H1 (cell line): ENCODE measurements at regions not wholly inside any gene's neighbourhood (a gene's known extent, or its start where the extent isn't known, plus 50 kb on each side); places are given as distances from the start of the nearest gene placed in this dataset.

ENCODE experiments used
- NRF1 ChIP-seq: IDR thresholded peaks from 2 replicates; pipeline ENCODE4 v1.6.1; 2011; ENCODE audit warnings: mild to moderate bottlenecking, low read depth, low read length, improper control_type of control experiment
- SP1 ChIP-seq: IDR thresholded peaks from 2 replicates; pipeline ENCODE4 v1.6.1; 2011; ENCODE audit warnings: low read depth, low read length
- YY1 ChIP-seq: IDR thresholded peaks from 2 replicates; pipeline ENCODE4 v1.6.1; 2011; ENCODE audit warnings: low read depth, mild to moderate bottlenecking, low read length
- TF ChIP-seq, protein P1 (sequence below): fragments of 300-600 bp; sonication (generic); IDR thresholded peaks from 2 replicates; pipeline ENCODE4 v1.7.1; 2012; ENCODE audit warnings: low read length, moderate library complexity, mild to moderate bottlenecking, inconsistent platforms; ENCODE audit not compliant: insufficient replicate concordance
- TF ChIP-seq, protein P2 (sequence below): IDR thresholded peaks from 2 replicates; pipeline ENCODE4 v1.6.1; 2012; ENCODE audit warnings: low read length, inconsistent platforms
- TF ChIP-seq, protein P3 (sequence below): IDR thresholded peaks from 2 replicates; pipeline ENCODE4 v1.6.1; 2011; ENCODE audit warnings: low read length, improper control_type of control experiment
- TF ChIP-seq, protein P4 (sequence below): IDR thresholded peaks from 2 replicates; pipeline ENCODE4 v1.6.1; 2012; ENCODE audit warnings: inconsistent platforms

DNA sequence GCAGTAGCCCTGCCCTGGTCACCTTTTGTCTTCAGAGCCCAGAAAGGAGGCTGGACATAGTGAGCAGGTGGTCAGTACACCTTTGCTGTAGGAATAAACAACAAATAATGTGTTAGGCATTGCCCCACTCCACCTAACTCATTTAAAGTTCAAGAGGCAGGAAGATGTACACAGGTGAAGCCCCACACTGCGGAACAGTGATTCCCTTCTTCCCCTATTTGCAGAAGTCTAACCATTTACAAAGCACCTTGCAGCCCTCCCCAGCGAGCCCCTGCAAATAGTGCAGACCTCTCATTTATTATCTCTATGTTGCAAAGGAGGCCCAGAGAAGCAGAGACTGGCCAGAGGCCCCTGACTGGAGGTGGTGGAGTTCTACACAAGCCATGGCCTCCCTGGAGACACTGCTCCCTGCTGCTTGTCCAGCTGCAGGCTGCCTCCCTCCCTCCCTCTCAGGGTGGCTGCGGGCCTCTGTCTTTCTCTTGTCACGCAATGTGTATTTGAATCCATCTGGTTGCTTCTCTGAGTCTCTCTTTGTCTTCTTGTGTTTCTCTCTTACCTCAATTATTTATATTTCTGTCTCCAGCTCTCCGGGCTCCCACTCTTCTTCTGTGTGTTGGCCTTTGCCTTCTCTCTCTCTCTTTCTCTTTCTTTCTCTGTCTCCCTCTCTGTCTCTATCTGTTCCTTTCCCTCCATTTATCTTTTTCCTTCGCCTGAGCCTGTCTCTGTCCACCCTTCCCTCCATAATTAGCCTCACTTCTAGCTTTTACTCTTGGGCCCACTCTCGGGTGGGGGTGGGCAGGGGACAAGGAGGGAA lies 59.1 kb upstream of the PRDM11 start (continued):
- TF ChIP-seq, protein P1, sequence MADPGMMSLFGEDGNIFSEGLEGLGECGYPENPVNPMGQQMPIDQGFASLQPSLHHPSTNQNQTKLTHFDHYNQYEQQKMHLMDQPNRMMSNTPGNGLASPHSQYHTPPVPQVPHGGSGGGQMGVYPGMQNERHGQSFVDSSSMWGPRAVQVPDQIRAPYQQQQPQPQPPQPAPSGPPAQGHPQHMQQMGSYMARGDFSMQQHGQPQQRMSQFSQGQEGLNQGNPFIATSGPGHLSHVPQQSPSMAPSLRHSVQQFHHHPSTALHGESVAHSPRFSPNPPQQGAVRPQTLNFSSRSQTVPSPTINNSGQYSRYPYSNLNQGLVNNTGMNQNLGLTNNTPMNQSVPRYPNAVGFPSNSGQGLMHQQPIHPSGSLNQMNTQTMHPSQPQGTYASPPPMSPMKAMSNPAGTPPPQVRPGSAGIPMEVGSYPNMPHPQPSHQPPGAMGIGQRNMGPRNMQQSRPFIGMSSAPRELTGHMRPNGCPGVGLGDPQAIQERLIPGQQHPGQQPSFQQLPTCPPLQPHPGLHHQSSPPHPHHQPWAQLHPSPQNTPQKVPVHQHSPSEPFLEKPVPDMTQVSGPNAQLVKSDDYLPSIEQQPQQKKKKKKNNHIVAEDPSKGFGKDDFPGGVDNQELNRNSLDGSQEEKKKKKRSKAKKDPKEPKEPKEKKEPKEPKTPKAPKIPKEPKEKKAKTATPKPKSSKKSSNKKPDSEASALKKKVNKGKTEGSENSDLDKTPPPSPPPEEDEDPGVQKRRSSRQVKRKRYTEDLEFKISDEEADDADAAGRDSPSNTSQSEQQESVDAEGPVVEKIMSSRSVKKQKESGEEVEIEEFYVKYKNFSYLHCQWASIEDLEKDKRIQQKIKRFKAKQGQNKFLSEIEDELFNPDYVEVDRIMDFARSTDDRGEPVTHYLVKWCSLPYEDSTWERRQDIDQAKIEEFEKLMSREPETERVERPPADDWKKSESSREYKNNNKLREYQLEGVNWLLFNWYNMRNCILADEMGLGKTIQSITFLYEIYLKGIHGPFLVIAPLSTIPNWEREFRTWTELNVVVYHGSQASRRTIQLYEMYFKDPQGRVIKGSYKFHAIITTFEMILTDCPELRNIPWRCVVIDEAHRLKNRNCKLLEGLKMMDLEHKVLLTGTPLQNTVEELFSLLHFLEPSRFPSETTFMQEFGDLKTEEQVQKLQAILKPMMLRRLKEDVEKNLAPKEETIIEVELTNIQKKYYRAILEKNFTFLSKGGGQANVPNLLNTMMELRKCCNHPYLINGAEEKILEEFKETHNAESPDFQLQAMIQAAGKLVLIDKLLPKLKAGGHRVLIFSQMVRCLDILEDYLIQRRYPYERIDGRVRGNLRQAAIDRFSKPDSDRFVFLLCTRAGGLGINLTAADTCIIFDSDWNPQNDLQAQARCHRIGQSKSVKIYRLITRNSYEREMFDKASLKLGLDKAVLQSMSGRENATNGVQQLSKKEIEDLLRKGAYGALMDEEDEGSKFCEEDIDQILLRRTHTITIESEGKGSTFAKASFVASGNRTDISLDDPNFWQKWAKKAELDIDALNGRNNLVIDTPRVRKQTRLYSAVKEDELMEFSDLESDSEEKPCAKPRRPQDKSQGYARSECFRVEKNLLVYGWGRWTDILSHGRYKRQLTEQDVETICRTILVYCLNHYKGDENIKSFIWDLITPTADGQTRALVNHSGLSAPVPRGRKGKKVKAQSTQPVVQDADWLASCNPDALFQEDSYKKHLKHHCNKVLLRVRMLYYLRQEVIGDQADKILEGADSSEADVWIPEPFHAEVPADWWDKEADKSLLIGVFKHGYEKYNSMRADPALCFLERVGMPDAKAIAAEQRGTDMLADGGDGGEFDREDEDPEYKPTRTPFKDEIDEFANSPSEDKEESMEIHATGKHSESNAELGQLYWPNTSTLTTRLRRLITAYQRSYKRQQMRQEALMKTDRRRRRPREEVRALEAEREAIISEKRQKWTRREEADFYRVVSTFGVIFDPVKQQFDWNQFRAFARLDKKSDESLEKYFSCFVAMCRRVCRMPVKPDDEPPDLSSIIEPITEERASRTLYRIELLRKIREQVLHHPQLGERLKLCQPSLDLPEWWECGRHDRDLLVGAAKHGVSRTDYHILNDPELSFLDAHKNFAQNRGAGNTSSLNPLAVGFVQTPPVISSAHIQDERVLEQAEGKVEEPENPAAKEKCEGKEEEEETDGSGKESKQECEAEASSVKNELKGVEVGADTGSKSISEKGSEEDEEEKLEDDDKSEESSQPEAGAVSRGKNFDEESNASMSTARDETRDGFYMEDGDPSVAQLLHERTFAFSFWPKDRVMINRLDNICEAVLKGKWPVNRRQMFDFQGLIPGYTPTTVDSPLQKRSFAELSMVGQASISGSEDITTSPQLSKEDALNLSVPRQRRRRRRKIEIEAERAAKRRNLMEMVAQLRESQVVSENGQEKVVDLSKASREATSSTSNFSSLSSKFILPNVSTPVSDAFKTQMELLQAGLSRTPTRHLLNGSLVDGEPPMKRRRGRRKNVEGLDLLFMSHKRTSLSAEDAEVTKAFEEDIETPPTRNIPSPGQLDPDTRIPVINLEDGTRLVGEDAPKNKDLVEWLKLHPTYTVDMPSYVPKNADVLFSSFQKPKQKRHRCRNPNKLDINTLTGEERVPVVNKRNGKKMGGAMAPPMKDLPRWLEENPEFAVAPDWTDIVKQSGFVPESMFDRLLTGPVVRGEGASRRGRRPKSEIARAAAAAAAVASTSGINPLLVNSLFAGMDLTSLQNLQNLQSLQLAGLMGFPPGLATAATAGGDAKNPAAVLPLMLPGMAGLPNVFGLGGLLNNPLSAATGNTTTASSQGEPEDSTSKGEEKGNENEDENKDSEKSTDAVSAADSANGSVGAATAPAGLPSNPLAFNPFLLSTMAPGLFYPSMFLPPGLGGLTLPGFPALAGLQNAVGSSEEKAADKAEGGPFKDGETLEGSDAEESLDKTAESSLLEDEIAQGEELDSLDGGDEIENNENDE: no peak
- no peak for TF ChIP-seq SP1
- TF ChIP-seq NRF1: no peak
- no peak for TF ChIP-seq YY1
- TF ChIP-seq, protein P2, sequence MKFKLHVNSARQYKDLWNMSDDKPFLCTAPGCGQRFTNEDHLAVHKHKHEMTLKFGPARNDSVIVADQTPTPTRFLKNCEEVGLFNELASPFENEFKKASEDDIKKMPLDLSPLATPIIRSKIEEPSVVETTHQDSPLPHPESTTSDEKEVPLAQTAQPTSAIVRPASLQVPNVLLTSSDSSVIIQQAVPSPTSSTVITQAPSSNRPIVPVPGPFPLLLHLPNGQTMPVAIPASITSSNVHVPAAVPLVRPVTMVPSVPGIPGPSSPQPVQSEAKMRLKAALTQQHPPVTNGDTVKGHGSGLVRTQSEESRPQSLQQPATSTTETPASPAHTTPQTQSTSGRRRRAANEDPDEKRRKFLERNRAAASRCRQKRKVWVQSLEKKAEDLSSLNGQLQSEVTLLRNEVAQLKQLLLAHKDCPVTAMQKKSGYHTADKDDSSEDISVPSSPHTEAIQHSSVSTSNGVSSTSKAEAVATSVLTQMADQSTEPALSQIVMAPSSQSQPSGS: no peak
- TF ChIP-seq, protein P3, sequence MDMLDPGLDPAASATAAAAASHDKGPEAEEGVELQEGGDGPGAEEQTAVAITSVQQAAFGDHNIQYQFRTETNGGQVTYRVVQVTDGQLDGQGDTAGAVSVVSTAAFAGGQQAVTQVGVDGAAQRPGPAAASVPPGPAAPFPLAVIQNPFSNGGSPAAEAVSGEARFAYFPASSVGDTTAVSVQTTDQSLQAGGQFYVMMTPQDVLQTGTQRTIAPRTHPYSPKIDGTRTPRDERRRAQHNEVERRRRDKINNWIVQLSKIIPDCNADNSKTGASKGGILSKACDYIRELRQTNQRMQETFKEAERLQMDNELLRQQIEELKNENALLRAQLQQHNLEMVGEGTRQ: no peak
- TF ChIP-seq, protein P4, sequence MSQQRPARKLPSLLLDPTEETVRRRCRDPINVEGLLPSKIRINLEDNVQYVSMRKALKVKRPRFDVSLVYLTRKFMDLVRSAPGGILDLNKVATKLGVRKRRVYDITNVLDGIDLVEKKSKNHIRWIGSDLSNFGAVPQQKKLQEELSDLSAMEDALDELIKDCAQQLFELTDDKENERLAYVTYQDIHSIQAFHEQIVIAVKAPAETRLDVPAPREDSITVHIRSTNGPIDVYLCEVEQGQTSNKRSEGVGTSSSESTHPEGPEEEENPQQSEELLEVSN: no peak
